OCI-LY7 (cell line): ENCODE measurements at regions not wholly inside any gene's neighbourhood (a gene's known extent, or its start where the extent isn't known, plus 50 kb on each side); places are given as distances from the start of the nearest gene placed in this dataset.

Experiments
- BruUV-seq: library from RNA; stranded (reverse); fragments of 400-500 nt; replicated peaks from 2 replicates; lab custom pipeline; 2021; lab: Mats Ljungman, UMichigan
- CTCF ChIA-PET: fragments of 300-600 bp; sonication (Branson Sonifier 250); formaldehyde crosslinking; loops from one replicate; lab custom pipeline; 2022; ENCODE audit warnings: antibody characterized with exemption; ENCODE audit not compliant: unreplicated experiment; lab: Charles Lee
- POLR2A ChIA-PET: fragments of 300-600 bp; sonication (Branson Sonifier 250); formaldehyde crosslinking; loops from one replicate; lab custom pipeline; 2022; ENCODE audit warnings: antibody characterized with exemption; lab: Charles Lee
- DNase-seq: peaks from one replicate; pipeline ENCODE4 v3.0.0-alpha.2; 2015; ENCODE audit warnings: low spot score
- H2AFZ ChIP-seq: fragments of 200-600 bp; sonication (generic), shearing (Covaris generic); 2 replicates; pipeline ENCODE4 v1.6.1; 2014; ENCODE audit warnings: mild to moderate bottlenecking, antibody characterized with exemption, low read length, moderate library complexity
- H3K27ac ChIP-seq: fragments of 200-600 bp; sonication (generic); 2 replicates; pipeline ENCODE4 v1.5.1; 2014; ENCODE audit warnings: mixed run types, low read depth, mild to moderate bottlenecking, moderate library complexity, low read length, inconsistent platforms; ENCODE audit not compliant: poor library complexity, severe bottlenecking
- H3K36me3 ChIP-seq: fragments of 200-600 bp; sonication (generic); 2 replicates; pipeline ENCODE4 v1.6.1; 2014; ENCODE audit warnings: mild to moderate bottlenecking, antibody characterized with exemption, low read length, moderate library complexity, mixed read lengths; ENCODE audit not compliant: insufficient read depth
- H3K4me1 ChIP-seq: fragments of 200-600 bp; sonication (generic); 2 replicates; pipeline ENCODE4 v1.5.1; 2014; ENCODE audit warnings: mild to moderate bottlenecking, low read length; ENCODE audit not compliant: insufficient read depth, poor library complexity, severe bottlenecking
- H3K4me2 ChIP-seq: fragments of 200-600 bp; sonication (generic); 2 replicates; pipeline ENCODE4 v1.6.1; 2014; ENCODE audit warnings: mild to moderate bottlenecking, low read length
- H3K4me3 ChIP-seq: fragments of 200-600 bp; sonication (generic); 2 replicates; pipeline ENCODE4 v1.5.1; 2014; ENCODE audit warnings: mild to moderate bottlenecking, low read depth, low read length; ENCODE audit not compliant: poor library complexity, severe bottlenecking
- H3K79me2 ChIP-seq: fragments of 200-600 bp; sonication (generic); 2 replicates; pipeline ENCODE4 v1.6.1; 2016; ENCODE audit warnings: low read depth, mild to moderate bottlenecking, low read length, moderate library complexity, mixed read lengths; ENCODE audit not compliant: insufficient read depth
- H3K9me2 ChIP-seq: fragments of 200-600 bp; sonication (generic); 2 replicates; pipeline ENCODE4 v1.6.1; 2016; ENCODE audit warnings: mild to moderate bottlenecking, low read length, mixed read lengths; ENCODE audit not compliant: insufficient read depth
- H3K9me3 ChIP-seq: fragments of 200-600 bp; sonication (generic); 2 replicates; pipeline ENCODE4 v1.6.1; 2014; ENCODE audit warnings: mild to moderate bottlenecking, mixed run types, low read length, mixed read lengths
- H4K20me1 ChIP-seq: fragments of 200-600 bp; sonication (generic); 2 replicates; pipeline ENCODE4 v1.6.1; 2014; ENCODE audit warnings: mild to moderate bottlenecking, antibody characterized with exemption, low read length, moderate library complexity, mixed read lengths; ENCODE audit not compliant: insufficient read depth
- CTCF ChIP-seq: fragments of 200-600 bp; sonication (generic); conservative IDR thresholded peaks from 2 replicates; pipeline ENCODE4 v1.5.1; 2014; ENCODE audit warnings: mild to moderate bottlenecking, antibody characterized with exemption, low read length, moderate library complexity, mixed read lengths
- EZH2phosphoT487 ChIP-seq: fragments of 200-600 bp; sonication (generic); IDR thresholded peaks from 2 replicates; pipeline ENCODE4 v1.6.1; 2018; ENCODE audit warnings: low read depth, borderline replicate concordance, mild to moderate bottlenecking, mixed run types, antibody characterized with exemption, low read length, moderate library complexity, mixed read lengths
- intact Hi-C: fragments of 100-400 bp; cut with micrococcal nuclease; formaldehyde crosslinking; loops from one replicate; pipeline ENCODE4 v1.10.0; 2022; ENCODE audit not compliant: unreplicated experiment

GRCh38 chr9:84460695-84461094 lies 120.1 kb upstream of the SLC28A3 start:
- CTCF ChIA-PET, result no interaction called here
- H3K9me2 ChIP-seq, result no peaks in the 10 kb centered on the region
- intact Hi-C loops, result no loop called here
- H3K79me2 ChIP-seq, result no peaks in the 10 kb centered on the region
- H3K36me3 ChIP-seq, result no peaks in the 10 kb centered on the region
- DNase-seq, result no peak
- POLR2A ChIA-PET, result no interaction called here
- TF ChIP-seq CTCF, result no peak
- TF ChIP-seq EZH2phosphoT487, result no peak
- H3K4me1 ChIP-seq, result no peaks in the 10 kb centered on the region
- BruUV-seq, result no TSS peak
- H3K4me3 ChIP-seq, result no peak overlapping the region
- no peak overlapping the region for H3K4me2 ChIP-seq
- no peak overlapping the region for H3K27ac ChIP-seq
- no peaks in the 10 kb centered on the region for H3K9me3 ChIP-seq
- no peak overlapping the region for H2AFZ ChIP-seq
- H4K20me1 ChIP-seq, result no peaks in the 10 kb centered on the region

- H3K9me3 ChIP-seq, result no peaks in the 10 kb centered on the region
- no peaks in the 10 kb centered on the region for H3K9me2 ChIP-seq
- H3K36me3 ChIP-seq, result no peaks in the 10 kb centered on the region
- H3K4me3 ChIP-seq, result no peak overlapping the region
- BruUV-seq, result no TSS peak
- intact Hi-C loops, result no loop called here
- H3K79me2 ChIP-seq, result no peaks in the 10 kb centered on the region
- H3K4me1 ChIP-seq, result no peaks in the 10 kb centered on the region
- TF ChIP-seq EZH2phosphoT487, result no peak
- TF ChIP-seq CTCF, result no peak
- ChIA-PET POLR2A (no interaction called here), CTCF (no interaction called here)
- DNase-seq, result no peak
- no peaks in the 10 kb centered on the region for H4K20me1 ChIP-seq
- no peak overlapping the region for H3K4me2 ChIP-seq
- no peak overlapping the region for H3K27ac ChIP-seq
- H2AFZ ChIP-seq, result no peak overlapping the region
Measured at GRCh38 chr9:84463272-84463671, 122.7 kb upstream of the SLC28A3 start.

GRCh38 chr9:84466580-84467285 lies 126.2 kb upstream of the SLC28A3 start:
- H3K79me2 ChIP-seq, result no peaks in the 10 kb centered on the region
- no peaks in the 10 kb centered on the region for H3K4me1 ChIP-seq
- no peak overlapping the region for H3K4me3 ChIP-seq
- no peaks in the 10 kb centered on the region for H4K20me1 ChIP-seq
- TF ChIP-seq EZH2phosphoT487 (no peak), CTCF (no peak)
- no peaks in the 10 kb centered on the region for H3K9me2 ChIP-seq
- intact Hi-C loops, result no loop called here
- no peak overlapping the region for H3K27ac ChIP-seq
- H3K9me3 ChIP-seq, result no peaks in the 10 kb centered on the region
- no peak overlapping the region for H2AFZ ChIP-seq
- H3K36me3 ChIP-seq, result no peaks in the 10 kb centered on the region
- no peak overlapping the region for H3K4me2 ChIP-seq
- BruUV-seq, result no TSS peak
- ChIA-PET POLR2A (no interaction called here), CTCF (no interaction called here)
- no peak for DNase-seq
